Effector memory CD4-positive, alpha-beta T cell (primary cell): ENCODE measurements at regions not wholly inside any gene's neighbourhood (a gene's known extent, or its start where the extent isn't known, plus 50 kb on each side); places are given as distances from the start of the nearest gene placed in this dataset.
"Not testable (repeated sequence)": the region's sequence is repeated elsewhere in the genome, so short reads cannot be mapped to it uniquely, and the experiment has no call there.

Experiments used
- DNase-seq, 3 donors: peaks; one replicate each; pipeline ENCODE4 v3.0.0-alpha.2; 2020
- H3K27ac ChIP-seq: 2 replicates; pipeline ENCODE4 v1.7.0; 2013; ENCODE audit warnings: mild to moderate bottlenecking, low read length, moderate library complexity; ENCODE audit not compliant: insufficient read depth, poor library complexity, severe bottlenecking
- H3K27me3 ChIP-seq: replicated peaks from 2 replicates; pipeline ENCODE4 v1.7.0; 2013; ENCODE audit warnings: mild to moderate bottlenecking, low read length; ENCODE audit not compliant: insufficient read depth, control insufficient read depth, poor library complexity, severe bottlenecking
- H3K36me3 ChIP-seq: 2 replicates; pipeline ENCODE4 v1.7.0; 2013; ENCODE audit warnings: mild to moderate bottlenecking, low read length, moderate library complexity; ENCODE audit not compliant: control insufficient read depth, insufficient read depth
- H3K4me1 ChIP-seq: 2 replicates; pipeline ENCODE4 v1.7.0; 2013; ENCODE audit warnings: low read length, mild to moderate bottlenecking; ENCODE audit not compliant: control insufficient read depth, insufficient read depth, poor library complexity, severe bottlenecking
- H3K4me3 ChIP-seq: 2 replicates; pipeline ENCODE4 v1.7.0; 2013; ENCODE audit warnings: low read length, low read depth, mild to moderate bottlenecking; ENCODE audit not compliant: insufficient read depth, poor library complexity, severe bottlenecking
- H3K9me3 ChIP-seq: 2 replicates; pipeline ENCODE4 v1.7.0; 2013; ENCODE audit warnings: mild to moderate bottlenecking, low read length, moderate library complexity; ENCODE audit not compliant: control insufficient read depth

- Histone ChIP-seq H3K9me3 (no peaks in the 10 kb centered on the region), H3K4me1 (no peaks in the 10 kb centered on the region), H3K27ac (no peak overlapping the region), H3K27me3 (no peaks in the 10 kb centered on the region), H3K36me3 (no peaks in the 10 kb centered on the region), H3K4me3 (no peak overlapping the region)
- DNase-seq = no peak
These were observed 148.4 kb upstream of the RIMS1 start for GRCh38 chr6:71737953-71738352.

- Histone ChIP-seq H3K9me3 (no peaks in the 10 kb centered on the region), H3K36me3 (no peaks in the 10 kb centered on the region), H3K4me1 (no peaks in the 10 kb centered on the region), H3K27ac (no peak overlapping the region), H3K4me3 (no peak overlapping the region), H3K27me3 (no peaks in the 10 kb centered on the region)
- DNase-seq = no peak
These were observed 140.8 kb upstream of the RIMS1 start for GRCh38 chr6:71745525-71745924.

GRCh38 chr6:71766146-71766760 lies 120.1 kb upstream of the RIMS1 start:
- no peak for DNase-seq
- H3K27me3 ChIP-seq = no peaks in the 10 kb centered on the region

GRCh38 chr6:71766796-71767195 lies 119.6 kb upstream of the RIMS1 start:
- H3K4me3 ChIP-seq = no peak overlapping the region
- no peak for DNase-seq

More at GRCh38 chr6:71766146-71766760, 120.1 kb upstream of the RIMS1 start:
- no peaks in the 10 kb centered on the region for H3K9me3 ChIP-seq
- no peak overlapping the region for H3K4me3 ChIP-seq
- no peak overlapping the region for H3K27ac ChIP-seq
- no peaks in the 10 kb centered on the region for H3K4me1 ChIP-seq
- H3K36me3 ChIP-seq = no peaks in the 10 kb centered on the region

GRCh38 chr6:71768356-71768755 lies 118.0 kb upstream of the RIMS1 start:
- no peak for DNase-seq
- Histone ChIP-seq H3K9me3 (no peaks in the 10 kb centered on the region), H3K4me3 (no peak overlapping the region), H3K27ac (no peak overlapping the region), H3K4me1 (no peaks in the 10 kb centered on the region), H3K27me3 (no peaks in the 10 kb centered on the region), H3K36me3 (no peaks in the 10 kb centered on the region)

More at GRCh38 chr6:71766796-71767195, 119.6 kb upstream of the RIMS1 start:
- Histone ChIP-seq H3K27me3 (no peaks in the 10 kb centered on the region), H3K36me3 (no peaks in the 10 kb centered on the region), H3K9me3 (no peaks in the 10 kb centered on the region), H3K27ac (no peak overlapping the region), H3K4me1 (no peaks in the 10 kb centered on the region)

- Histone ChIP-seq H3K9me3 (no peaks in the 10 kb centered on the region), H3K27ac (no peak overlapping the region), H3K4me1 (no peaks in the 10 kb centered on the region)
These were observed 77.5 kb upstream of the RIMS1 start for GRCh38 chr6:71808865-71809264.

GRCh38 chr6:71810880-71811279 lies 75.5 kb upstream of the RIMS1 start:
- no peaks in the 10 kb centered on the region for H3K27me3 ChIP-seq
- no peaks in the 10 kb centered on the region for H3K4me1 ChIP-seq
- no peak overlapping the region for H3K27ac ChIP-seq
- H3K9me3 ChIP-seq = no peaks in the 10 kb centered on the region
- DNase-seq = no peak
- H3K36me3 ChIP-seq = no peaks in the 10 kb centered on the region
- H3K4me3 ChIP-seq = no peak overlapping the region

More at GRCh38 chr6:71808865-71809264, 77.5 kb upstream of the RIMS1 start:
- H3K4me3 ChIP-seq = no peak overlapping the region
- no peaks in the 10 kb centered on the region for H3K27me3 ChIP-seq
- DNase-seq = no peak
- H3K36me3 ChIP-seq = no peaks in the 10 kb centered on the region

GRCh38 chr6:71822625-71823024 lies 63.7 kb upstream of the RIMS1 start:
- DNase-seq = no peak
- no peak overlapping the region for H3K4me3 ChIP-seq
- H3K9me3 ChIP-seq = no peaks in the 10 kb centered on the region
- no peaks in the 10 kb centered on the region for H3K27me3 ChIP-seq
- no peaks in the 10 kb centered on the region for H3K36me3 ChIP-seq
- no peaks in the 10 kb centered on the region for H3K4me1 ChIP-seq
- no peak overlapping the region for H3K27ac ChIP-seq

- not testable (repeated sequence) for H3K9me3 ChIP-seq, H3K27me3 ChIP-seq, H3K27ac ChIP-seq, H3K36me3 ChIP-seq, H3K4me3 ChIP-seq, H3K4me1 ChIP-seq, DNase-seq
These were observed 54.1 kb upstream of the RIMS1 start for GRCh38 chr6:71832110-71832764.
